GM21447 (cell line): ENCODE measurements at regions not wholly inside any gene's neighbourhood (a gene's known extent, or its start where the extent isn't known, plus 50 kb on each side); places are given as distances from the start of the nearest gene placed in this dataset.

Experiments
- ATAC-seq: cut with Tn5 transposase; IDR thresholded peaks from one replicate; pipeline ENCODE4 v1.9.1; 2021; ENCODE audit not compliant: unreplicated experiment

DNA sequence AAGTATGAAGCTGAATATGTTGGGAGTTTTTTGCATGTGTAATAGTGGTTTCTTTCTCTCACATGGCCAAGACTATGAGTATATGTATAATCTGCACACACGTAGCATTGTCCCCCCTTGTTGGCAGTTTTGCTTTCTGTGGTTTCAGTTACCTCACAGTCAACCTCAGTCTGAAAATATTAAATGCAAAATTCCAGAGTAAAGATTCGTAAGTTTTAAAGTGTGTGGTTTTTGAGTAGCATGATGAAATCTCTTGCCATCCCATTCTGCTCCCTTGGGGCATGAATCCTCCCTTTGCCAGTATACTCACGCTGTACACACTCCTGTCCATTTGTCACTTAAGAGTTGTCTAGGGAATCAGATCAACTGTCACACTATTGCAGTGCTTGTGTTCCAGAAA lies 742.0 kb upstream of the CCDC54 start:
- ATAC-seq = no peak

DNA sequence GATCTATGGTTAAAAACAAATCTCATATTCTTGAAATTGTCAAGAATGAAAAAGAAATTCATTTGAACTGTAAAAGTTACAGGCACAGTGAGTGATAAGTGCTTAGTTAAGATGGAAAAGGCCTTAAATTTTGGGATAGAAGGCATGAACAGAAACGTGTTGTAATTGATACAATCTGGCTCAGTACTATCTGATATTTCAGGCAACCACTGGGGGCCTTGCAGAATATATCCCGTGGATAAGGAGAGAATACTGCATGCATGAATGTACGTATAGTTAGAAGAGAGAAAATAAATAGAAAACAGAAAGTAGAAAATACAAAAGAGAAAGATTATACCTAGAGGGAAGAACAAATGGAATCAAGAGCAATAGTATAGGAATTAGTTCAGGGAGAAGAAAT lies 741.4 kb upstream of the CCDC54 start:
- no peak for ATAC-seq

DNA sequence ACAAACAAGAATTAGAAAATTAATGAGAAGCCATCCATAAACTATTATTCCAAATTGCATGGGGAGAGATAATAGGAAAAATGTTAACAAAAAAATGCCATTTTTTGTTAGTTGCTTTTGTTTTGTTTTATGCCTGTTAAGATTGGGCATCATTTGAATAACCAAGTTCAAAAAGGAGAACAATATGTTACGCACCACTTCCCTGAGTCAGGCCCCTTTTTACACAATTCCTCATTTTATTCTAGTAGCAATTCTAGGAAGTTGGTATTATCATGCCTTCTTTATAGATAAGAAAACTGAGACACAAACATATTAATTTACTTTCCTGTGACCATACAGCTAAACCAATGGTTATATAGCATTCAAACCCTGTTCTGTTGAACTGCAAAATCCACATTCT lies 736.9 kb upstream of the CCDC54 start:
- no peak for ATAC-seq

DNA sequence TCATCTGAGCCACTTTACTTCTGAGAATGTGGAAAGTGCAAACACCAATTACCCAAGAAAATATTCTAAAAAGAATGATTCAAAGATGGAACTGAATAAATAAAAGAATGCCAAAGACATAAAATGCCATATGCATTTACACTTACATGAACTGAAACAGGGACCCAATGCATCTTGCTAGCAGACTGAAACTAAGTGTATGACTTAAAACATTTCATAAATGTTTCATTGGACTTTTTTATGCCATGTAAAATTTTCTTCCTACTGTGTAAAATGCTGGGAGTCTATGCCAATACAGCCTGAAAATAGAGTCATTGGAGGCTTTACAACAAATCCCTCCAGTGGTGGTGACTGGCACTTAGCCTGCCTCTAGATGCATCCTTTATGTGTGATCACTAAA lies 735.1 kb upstream of the CCDC54 start:
- no peak for ATAC-seq

DNA sequence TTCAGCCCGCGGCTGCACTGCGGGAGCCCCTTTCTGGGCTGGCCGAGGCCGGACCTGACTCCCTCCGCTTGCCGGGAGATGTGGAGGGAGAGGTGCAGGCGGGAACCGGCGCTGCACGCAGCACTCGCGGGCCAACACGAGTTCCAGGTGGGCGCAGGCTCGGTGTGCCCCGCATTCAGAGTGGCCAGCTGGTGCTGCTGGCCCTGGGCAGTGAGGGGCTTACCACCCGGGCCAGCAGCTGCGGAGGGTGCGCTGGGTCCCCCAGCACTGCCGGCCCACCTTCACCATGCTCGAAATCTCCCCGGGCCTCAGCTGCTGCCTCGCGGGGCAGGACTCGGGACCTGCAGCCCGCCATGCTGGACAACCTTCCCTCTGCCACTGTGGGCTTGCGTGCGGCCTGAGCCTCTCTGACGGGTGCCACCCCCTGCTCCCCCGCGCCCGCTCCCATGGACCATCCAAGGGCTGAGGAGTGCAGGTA lies 733.5 kb upstream of the CCDC54 start:
- ATAC-seq = no peak

DNA sequence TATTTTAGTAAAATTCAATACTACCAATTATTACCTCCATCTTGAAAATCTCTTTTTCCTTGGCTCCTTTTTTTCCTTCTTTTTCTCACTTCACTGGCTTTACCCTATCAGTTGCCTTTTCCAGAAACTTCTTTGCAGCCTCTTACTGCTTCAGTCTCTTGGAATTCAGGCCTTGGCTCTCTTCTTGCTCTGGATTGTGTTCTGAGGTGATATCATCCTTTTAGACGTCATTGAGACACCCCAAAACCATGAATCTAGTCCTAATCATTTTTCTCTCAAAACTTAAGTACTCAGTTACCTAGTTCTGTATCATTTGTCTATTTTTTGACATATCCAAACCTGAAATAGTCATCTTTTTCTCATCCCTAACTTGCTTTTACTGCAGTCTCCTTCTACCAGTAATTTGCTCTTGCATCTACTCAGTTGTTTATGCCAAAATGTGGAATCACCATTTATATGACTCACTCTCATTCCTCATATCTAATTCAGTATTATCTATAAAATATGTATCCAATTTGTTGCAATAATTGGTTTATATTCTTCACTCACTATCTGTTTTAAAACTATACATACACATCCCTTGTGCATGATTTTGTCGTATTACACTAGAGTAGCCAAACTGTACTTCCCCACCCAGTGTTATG lies 703.2 kb upstream of the CCDC54 start:
- ATAC-seq = no peak

DNA sequence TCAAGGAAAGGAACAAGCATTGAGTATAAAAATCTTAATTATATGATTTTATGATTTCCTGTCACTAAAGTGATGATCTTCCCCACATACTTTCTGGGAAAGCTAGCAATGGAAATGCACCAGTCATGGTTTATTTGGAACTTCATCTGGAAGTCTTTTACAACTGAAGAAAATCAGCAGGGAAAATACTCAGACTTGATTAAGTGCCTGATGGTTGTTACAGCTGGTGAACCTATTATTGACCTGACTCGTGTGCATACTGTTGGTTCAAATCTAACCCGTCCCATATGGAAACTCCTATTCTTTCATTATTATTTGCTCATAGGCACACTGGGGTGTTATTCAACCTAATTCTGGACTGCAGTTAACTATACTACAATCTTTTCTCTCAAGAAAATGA lies 701.8 kb upstream of the CCDC54 start:
- ATAC-seq = no peak

DNA sequence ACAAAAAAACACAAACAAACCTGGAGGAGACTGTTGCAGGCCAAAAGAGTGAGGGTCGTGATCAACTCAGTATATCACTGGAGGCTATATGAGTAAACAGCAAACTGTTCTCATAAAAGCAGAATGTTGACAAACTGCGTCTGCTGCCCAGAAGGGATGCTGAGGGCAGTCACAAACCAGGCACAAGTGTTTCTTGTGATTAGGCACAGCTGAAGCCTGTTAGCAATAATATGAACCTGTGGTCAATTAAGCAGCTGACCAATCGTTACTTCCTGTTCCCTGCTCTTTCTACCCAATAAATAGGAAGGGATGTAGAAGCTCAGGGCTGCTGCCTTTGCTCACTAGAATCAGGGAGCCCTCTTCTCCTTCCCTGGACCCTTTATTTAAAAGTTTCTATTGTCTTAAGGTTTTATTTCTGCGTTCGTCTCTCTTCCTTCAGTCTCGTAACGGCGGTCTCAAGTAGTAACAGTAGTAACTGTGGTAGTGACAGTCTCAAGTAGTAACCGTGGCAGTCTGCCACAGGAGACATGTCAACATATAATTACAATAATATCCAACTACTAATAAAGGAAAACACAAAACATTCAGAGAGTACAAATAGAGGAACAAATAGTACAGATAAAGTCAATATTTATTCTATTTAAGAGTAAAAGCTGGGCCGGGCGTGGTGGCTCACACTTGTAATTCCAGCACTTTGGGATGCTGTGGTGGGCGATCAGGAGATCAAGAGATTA lies 698.4 kb upstream of the CCDC54 start:
- ATAC-seq = no peak

DNA sequence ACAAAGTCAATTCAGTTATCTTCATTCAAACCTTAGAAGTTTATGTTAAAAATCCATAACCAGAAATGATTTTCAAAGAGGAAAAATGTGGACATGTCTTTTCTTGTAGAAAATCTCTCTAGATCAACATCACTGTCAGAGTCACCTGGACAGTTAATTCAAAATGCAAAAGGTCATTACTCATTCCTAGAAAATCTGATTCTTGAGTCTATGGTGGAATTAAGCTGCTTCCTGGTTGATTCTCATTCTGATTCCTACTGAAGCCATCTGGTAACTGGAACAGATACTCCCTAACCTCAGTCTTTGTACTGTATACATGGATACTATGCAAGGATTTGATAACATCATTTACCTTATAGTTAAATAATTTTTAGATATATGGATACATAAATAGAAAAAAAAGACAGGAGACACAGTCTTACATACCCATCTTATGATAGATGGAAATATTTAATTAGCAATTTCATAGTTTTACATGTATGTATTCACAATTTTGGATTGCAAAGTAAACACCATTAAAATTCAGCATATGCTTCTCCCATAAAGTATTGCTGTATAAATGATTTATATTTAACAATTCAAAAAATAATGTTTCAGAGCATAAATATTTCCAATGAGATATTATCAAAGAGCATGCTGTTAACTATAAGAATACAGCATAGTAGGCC lies 693.2 kb upstream of the CCDC54 start:
- no peak for ATAC-seq

DNA sequence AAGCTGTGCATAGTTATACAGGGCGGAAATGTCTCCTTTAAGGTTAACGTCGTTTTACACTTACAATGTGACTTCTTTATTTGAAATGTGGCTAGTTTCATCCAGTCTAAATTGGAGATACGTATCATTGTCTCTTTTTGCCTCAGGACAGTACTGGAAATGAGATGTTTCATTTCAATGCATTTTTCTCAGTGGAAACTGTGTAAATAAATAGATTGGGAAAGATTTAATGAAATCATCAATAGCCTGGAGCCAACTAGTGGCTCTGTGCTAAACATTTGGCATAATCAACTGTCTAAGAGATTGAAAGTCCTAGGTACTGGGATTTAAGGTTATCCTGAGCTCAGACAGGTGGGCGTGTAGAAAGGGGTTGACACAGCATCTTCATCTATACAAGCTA lies 691.5 kb upstream of the CCDC54 start:
- no peak for ATAC-seq

DNA sequence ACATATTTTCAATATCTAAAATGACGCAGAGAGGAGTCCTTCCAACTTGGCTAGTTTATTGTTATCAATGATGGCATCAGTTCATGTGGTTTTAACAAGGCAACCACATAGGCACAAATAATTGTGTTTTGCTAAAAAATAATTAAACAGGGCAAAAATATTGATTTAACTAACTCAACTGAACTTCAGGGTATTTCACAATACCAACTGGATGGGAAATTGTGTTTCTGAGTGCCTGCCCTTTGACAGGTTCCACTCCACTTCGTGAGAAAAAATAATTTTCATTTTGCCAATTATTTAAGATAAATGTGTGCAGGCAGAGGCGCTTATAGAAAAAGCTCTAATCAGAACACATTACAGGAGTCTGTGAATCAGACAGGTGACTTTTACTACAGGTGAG lies 689.3 kb upstream of the CCDC54 start:
- ATAC-seq = no peak

DNA sequence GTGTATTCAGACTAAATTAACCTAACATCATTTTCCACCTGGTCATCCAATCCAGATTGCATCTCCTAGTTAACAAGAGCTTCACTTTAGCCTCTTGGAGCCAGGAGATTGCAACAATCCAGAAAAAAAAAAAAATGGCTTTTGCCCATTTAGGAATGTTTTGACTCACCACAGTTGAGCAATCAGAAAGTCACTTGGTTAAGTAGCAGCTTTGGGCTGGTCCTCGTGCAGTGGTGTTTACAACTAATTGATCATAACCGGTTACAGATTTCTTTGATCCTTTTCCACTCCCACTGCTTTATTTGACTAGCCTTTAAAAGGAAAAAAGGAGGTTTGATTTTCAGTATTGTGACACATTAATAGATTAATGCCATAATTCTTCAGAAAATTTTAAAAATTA lies 688.8 kb upstream of the CCDC54 start:
- ATAC-seq = no peak

DNA sequence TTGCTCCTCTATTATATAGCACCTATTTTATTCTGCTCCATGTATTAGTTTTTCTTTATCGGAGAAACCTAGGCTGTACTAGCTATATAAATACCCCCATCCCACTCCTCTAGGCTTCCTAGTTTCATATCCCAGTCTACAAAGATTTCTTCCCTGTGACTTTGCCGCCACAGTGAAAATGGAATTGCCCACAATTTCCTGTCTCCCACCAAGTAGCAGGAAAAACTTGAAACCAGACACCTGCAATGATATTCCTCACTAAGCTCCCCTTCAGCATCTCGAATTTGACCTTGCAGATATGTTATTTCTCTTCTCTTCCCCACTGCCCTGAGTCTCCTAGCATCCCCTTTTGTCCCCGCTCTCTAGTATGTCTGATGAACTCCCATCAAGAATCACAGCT lies 685.8 kb upstream of the CCDC54 start:
- ATAC-seq = no peak

DNA sequence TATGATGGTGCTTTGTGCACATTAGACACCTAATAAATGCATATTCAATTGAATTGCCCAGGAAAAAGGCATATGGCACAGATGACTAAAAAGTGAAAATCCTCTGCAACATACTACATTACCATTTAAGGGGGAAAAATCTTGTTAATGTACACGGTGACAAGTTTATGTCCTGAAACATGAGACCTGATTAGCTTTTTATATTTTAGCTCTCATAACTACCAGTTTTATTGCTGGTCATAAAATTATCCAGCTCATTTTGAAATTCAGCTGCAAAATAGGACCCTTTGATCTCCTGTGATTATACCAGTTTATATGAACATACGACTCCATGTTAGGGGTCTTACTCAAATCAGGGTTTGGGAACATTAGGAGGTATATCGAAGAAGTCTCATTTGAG lies 684.6 kb upstream of the CCDC54 start:
- ATAC-seq = no peak

DNA sequence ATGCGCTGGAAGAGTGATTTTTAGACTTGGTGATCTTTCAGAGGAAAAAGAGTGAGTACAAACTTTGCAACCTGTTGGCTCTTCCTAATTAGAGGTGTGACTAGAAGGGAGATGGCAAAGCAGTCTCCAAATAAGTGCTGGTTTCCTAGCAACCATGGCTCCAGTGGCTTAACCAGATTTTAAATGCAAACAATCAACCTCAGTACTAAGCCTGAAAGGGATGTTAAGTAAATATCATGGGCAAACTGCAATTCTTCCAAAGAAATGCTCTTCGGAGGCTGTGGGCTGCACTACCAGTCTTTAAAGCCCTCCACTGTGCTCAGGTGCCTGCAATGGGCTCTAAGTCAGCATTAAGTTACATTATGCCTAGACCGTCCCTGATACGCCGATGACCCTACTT lies 678.1 kb upstream of the CCDC54 start:
- no peak for ATAC-seq

DNA sequence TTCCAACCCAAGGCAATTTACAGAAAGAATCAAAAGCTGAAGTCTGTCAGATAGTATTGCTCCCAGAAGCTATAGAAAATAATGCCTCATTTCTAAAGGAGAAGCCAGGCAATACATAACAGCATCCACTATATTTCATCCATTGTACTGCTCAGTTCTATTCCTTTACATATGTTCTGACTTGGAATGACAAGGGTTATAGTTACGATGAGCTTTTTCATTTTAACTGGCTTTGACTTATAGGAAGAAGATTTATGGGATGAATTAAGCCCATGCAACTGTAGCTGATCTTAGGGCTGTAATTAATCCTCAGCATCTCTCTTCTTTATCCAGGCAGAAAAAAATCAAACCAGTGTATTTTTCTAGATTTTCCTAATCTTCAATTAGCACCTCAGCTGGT lies 676.3 kb upstream of the CCDC54 start:
- ATAC-seq = no peak

DNA sequence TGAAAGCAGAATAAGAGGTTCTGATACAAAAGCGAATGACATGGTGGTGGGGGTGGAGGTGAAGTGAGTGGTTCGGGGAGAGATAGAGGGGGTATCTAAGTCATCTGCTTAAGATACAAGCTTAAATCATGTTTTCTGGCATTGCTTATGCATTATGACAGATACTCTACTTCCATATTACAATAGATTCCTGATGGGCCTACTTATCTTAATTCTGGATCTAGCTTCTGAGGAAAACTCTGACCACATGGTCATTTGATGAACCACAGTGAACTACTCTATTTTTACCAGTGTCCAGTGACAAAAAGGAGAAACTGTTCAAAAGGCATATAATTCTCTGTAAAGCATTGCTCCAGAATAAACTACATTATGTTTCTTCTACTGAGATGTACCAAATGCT lies 673.7 kb upstream of the CCDC54 start:
- no peak for ATAC-seq

DNA sequence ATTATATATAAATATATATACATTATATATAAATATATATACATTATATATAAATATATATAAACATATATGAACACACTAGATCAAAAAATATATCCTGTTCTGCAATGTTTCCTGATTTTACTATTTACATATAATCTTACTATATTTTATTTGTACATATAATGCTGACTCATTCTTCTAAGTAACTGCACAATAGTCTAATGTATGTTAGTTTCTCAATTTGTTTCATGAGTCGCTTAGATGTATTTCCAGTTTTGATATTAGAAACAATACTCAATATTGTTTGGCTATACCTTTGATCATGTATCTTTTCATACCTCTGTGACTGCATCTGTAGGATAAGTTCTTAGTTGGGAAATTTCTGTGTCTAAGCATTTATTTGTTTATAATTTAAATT lies 669.9 kb upstream of the CCDC54 start:
- no peak for ATAC-seq

DNA sequence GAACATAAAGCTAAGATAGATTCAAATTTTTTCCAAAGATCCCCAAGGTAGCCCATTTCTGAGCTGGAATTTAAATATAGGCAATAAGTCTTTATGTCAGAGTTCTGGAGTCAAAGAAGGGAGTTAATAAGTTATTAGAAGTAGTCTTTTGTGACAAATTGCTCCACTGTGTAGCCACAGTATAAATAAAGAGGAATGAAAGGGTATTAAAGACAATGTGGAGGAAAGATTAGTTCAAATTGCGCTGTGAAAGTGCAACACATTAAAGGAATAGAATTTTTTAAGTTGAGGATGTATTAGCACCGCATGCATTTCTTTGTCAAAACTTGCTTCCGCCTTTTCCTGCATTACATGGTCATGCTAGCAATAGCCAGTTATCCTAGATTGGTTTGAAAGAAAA lies 666.6 kb upstream of the CCDC54 start:
- no peak for ATAC-seq

DNA sequence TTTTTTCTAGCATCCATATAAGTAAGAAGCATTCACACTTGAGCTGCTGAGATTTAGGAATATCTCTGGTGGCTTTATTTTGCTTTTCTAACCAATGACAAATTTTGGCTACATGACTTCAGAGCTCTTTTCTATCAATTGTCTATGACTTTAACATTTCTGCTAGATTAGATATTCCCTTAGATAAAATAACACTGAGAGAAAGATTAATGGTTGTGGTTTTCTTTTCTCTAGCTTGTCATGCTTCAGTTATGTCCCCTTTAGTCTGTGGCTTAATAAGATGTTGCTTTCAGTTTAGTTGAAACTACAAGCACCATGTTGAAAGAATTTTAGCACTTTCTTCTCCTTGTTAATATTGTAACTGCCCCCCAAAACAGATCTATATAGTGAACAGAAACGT lies 665.6 kb upstream of the CCDC54 start:
- no peak for ATAC-seq

DNA sequence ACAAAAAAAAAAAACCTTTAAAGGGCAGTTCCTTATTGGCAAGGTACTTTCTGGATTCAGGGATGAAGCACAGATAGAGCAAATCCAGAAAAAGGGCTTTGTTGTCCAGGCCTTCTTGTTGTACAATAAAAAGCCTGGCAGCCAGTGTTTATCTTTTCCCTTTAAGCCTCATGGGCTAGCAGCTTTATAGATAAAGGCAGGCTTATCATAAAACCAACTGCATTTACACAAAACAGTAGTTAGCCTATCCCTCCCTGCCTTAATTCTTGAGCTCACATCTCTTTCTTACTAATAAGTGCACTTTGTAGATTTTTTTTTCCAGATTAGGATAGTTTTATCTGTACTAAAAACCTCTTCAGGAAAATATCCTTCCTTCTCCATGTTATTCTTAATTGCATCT lies 662.8 kb upstream of the CCDC54 start:
- no peak for ATAC-seq

DNA sequence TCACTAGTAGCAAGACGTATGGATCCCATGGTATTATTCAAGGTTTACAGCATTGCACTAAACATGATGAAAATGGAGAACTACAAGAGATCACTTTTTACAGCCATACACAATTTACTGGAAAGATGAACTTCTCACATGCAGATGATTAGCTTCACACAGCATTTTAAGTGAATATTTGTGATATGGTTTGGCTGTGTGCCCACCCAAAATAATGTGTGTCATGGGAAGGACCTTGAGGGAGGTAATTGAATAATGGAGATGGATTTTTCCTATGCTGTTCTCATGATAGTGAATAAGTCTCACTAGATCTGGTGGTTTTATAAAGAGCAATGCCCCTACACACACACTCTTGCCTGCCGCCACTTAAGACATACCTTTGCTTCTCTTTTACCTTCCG lies 662.0 kb upstream of the CCDC54 start:
- ATAC-seq = no peak
